Hepatocyte (in vitro differentiated cells): ENCODE measurements at regions not wholly inside any gene's neighbourhood (a gene's known extent, or its start where the extent isn't known, plus 50 kb on each side); places are given as distances from the start of the nearest gene placed in this dataset.
"Not testable (repeated sequence)": the region's sequence is repeated elsewhere in the genome, so short reads cannot be mapped to it uniquely, and the experiment has no call there.

ENCODE experiments used
- DNase-seq: peaks from one replicate; pipeline ENCODE4 v3.0.0-alpha.2; 2016; ENCODE audit warnings: low spot score
- H2AFZ ChIP-seq: fragments of 200-600 bp; sonication (generic); 2 replicates; pipeline ENCODE4 v1.6.0; 2016; ENCODE audit warnings: antibody characterized with exemption, mild to moderate bottlenecking
- H3K27ac ChIP-seq: fragments of 200-600 bp; sonication (generic); 2 replicates; pipeline ENCODE4 v1.5.1; 2016; ENCODE audit warnings: mild to moderate bottlenecking
- H3K27me3 ChIP-seq: fragments of 200-600 bp; sonication (generic); 2 replicates; pipeline ENCODE4 v1.6.1; 2016
- H3K36me3 ChIP-seq: fragments of 200-600 bp; sonication (generic); replicated peaks from 2 replicates; pipeline ENCODE4 v1.5.1; 2016; ENCODE audit warnings: low read depth; ENCODE audit not compliant: insufficient read depth
- H3K4me1 ChIP-seq: fragments of 200-600 bp; sonication (generic); 2 replicates; pipeline ENCODE4 v1.5.1; 2016; ENCODE audit warnings: mild to moderate bottlenecking, moderate library complexity; ENCODE audit not compliant: insufficient read depth
- H3K4me2 ChIP-seq: fragments of 200-600 bp; sonication (generic); 2 replicates; pipeline ENCODE4 v1.6.0; 2016
- H3K4me3 ChIP-seq: fragments of 200-600 bp; sonication (generic); 2 replicates; pipeline ENCODE4 v1.5.1; 2016; ENCODE audit warnings: mild to moderate bottlenecking
- H3K79me2 ChIP-seq: fragments of 200-600 bp; sonication (generic); 2 replicates; pipeline ENCODE4 v1.6.0; 2017; ENCODE audit warnings: mild to moderate bottlenecking
- H3K9me2 ChIP-seq: fragments of 200-600 bp; sonication (generic); replicated peaks from 2 replicates; pipeline ENCODE4 v1.6.0; 2017; ENCODE audit warnings: mild to moderate bottlenecking; ENCODE audit not compliant: insufficient read depth
- H3K9me3 ChIP-seq: fragments of 200-600 bp; sonication (generic); 2 replicates; pipeline ENCODE4 v1.5.1; 2016; ENCODE audit warnings: low read depth, mild to moderate bottlenecking
- H4K20me1 ChIP-seq: fragments of 200-600 bp; sonication (generic); 2 replicates; pipeline ENCODE4 v1.6.0; 2016; ENCODE audit warnings: mild to moderate bottlenecking; ENCODE audit not compliant: insufficient read depth, poor library complexity, severe bottlenecking
- CTCF ChIP-seq: fragments of 200-600 bp; sonication (generic); IDR thresholded peaks from 2 replicates; pipeline ENCODE4 v1.5.1; 2016; ENCODE audit warnings: antibody characterized with exemption, mild to moderate bottlenecking; ENCODE audit not compliant: poor library complexity
- EZH2 ChIP-seq: fragments of 200-600 bp; sonication (generic); IDR thresholded peaks from 2 replicates; pipeline ENCODE4 v1.6.1; 2016; ENCODE audit warnings: antibody characterized with exemption, mild to moderate bottlenecking, borderline replicate concordance
- EZH2phosphoT487 ChIP-seq: fragments of 200-600 bp; sonication (generic); IDR thresholded peaks from one replicate; pipeline ENCODE4 v1.6.1; 2018; ENCODE audit warnings: antibody characterized with exemption, mild to moderate bottlenecking, low read depth, moderate library complexity; ENCODE audit not compliant: unreplicated experiment, severe bottlenecking
- WGBS: methylation state at CpG from one replicate; pipeline ENCODE4 v1.1.6; 2016; ENCODE audit warnings: low lambda C conversion rate; ENCODE audit errors: missing lambda C conversion rate; 5-methylcytosine and 5-hydroxymethylcytosine counted together

DNA sequence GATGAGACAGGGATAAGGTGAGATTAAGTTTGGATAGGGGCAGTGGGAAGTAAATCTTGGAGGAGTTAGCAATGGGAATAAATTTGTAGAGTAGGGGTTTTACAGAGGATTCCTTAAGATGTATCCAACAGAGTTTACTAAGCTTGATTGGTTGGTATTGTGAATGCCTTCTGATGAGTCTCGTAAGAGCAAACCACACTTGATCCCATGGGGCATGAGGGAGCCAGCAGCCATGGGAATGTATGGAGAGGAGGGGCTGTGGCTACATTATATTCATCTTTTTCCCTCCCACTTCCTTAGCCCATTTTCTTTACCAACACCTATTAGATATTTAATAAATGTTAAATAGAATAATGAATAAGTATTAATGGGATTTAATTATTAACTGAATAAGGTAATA lies 126.6 kb upstream of the NDST3 start:
- no peaks in the 10 kb centered on the region for H3K4me1 ChIP-seq
- H3K79me2 ChIP-seq = no peaks in the 10 kb centered on the region
- no peaks in the 10 kb centered on the region for H3K27me3 ChIP-seq
- no peak for TF ChIP-seq CTCF
- 78% methylated on average over 1 of the region's 1 CpG for WGBS
- no peak overlapping the region for H3K27ac ChIP-seq
- H2AFZ ChIP-seq = no peak overlapping the region
- H3K4me3 ChIP-seq = no peak overlapping the region
- no peaks in the 10 kb centered on the region for H3K9me2 ChIP-seq
- no peak overlapping the region for H3K4me2 ChIP-seq
- H4K20me1 ChIP-seq = no peaks in the 10 kb centered on the region
- no peaks in the 10 kb centered on the region for H3K36me3 ChIP-seq
- DNase-seq = no peak
- no peaks in the 10 kb centered on the region for H3K9me3 ChIP-seq

- Histone ChIP-seq H3K9me2 (no peaks in the 10 kb centered on the region), H3K9me3 (peaks cover 3% of the 10 kb centered on the region), H2AFZ (no peak overlapping the region), H3K36me3 (no peaks in the 10 kb centered on the region), H3K4me2 (no peak overlapping the region), H4K20me1 (no peaks in the 10 kb centered on the region), H3K27ac (no peak overlapping the region), H3K79me2 (no peaks in the 10 kb centered on the region), H3K4me1 (no peaks in the 10 kb centered on the region), H3K27me3 (no peaks in the 10 kb centered on the region), H3K4me3 (no peak overlapping the region)
- DNase-seq = no peak
- no peak for TF ChIP-seq EZH2phosphoT487
- no peak for TF ChIP-seq CTCF
- no peak for TF ChIP-seq EZH2
- 69% methylated on average over 5 of the region's 5 CpGs for WGBS
Measured at GRCh38 chr4:117908306-117909207, 125.7 kb upstream of the NDST3 start.

GRCh38 chr4:117916728-117917127 lies 117.6 kb upstream of the NDST3 start:
- no peaks in the 10 kb centered on the region for H3K27me3 ChIP-seq
- 89% methylated on average over 4 of the region's 4 CpGs for WGBS
- H3K9me3 ChIP-seq = peaks cover 3% of the 10 kb centered on the region
- no peak for TF ChIP-seq EZH2phosphoT487
- no peak overlapping the region for H3K4me3 ChIP-seq
- H3K36me3 ChIP-seq = no peaks in the 10 kb centered on the region
- H4K20me1 ChIP-seq = no peaks in the 10 kb centered on the region
- H3K27ac ChIP-seq = no peak overlapping the region
- no peak overlapping the region for H2AFZ ChIP-seq
- no peak overlapping the region for H3K4me2 ChIP-seq
- no peak for DNase-seq
- H3K9me2 ChIP-seq = no peaks in the 10 kb centered on the region
- no peaks in the 10 kb centered on the region for H3K4me1 ChIP-seq
- no peaks in the 10 kb centered on the region for H3K79me2 ChIP-seq

DNA sequence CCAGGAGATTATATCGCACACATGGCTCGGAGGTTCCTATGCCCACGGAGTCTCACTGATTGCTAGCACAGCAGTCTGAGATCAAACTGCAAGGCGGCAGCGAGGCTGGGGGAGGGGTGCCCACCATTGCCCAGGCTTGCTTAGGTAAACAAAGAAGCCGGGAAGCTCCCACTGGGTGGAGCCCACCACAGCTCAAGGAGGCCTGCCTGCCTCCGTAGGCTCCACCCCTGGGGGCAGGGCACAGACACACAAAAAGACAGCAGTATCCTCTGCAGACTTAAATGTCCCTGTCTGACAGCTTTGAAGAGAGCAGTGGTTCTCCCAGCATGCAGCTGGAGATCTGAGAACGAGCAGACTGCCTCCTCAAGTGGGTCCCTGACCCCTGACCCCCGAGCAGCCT lies 112.0 kb upstream of the NDST3 start:
- not testable (repeated sequence) for H4K20me1 ChIP-seq, H3K4me2 ChIP-seq, H3K9me2 ChIP-seq, H3K36me3 ChIP-seq, H2AFZ ChIP-seq, H3K4me3 ChIP-seq, H3K9me3 ChIP-seq, H3K79me2 ChIP-seq, DNase-seq, H3K27ac ChIP-seq, H3K4me1 ChIP-seq, H3K27me3 ChIP-seq
- WGBS = 77% methylated on average over 9 of the region's 9 CpGs

GRCh38 chr4:117927823-117928222 lies 106.5 kb upstream of the NDST3 start:
- H3K79me2 ChIP-seq, H3K9me3 ChIP-seq, H4K20me1 ChIP-seq, H3K4me2 ChIP-seq, DNase-seq, H3K4me1 ChIP-seq, H2AFZ ChIP-seq, H3K4me3 ChIP-seq, H3K27ac ChIP-seq, H3K27me3 ChIP-seq, H3K36me3 ChIP-seq, H3K9me2 ChIP-seq: not testable (repeated sequence)
- 99% methylated on average over 2 of the region's 2 CpGs for WGBS
